Stimulated activated CD4-positive, alpha-beta T cell treated with anti-CD3 and anti-CD28 coated beads, TNF-alpha, amount 100 ng/mL, for 48 hours (primary cell): ENCODE measurements at regions not wholly inside any gene's neighbourhood (a gene's known extent, or its start where the extent isn't known, plus 50 kb on each side); places are given as distances from the start of the nearest gene placed in this dataset.
"Not testable (repeated sequence)": the region's sequence is repeated elsewhere in the genome, so short reads cannot be mapped to it uniquely, and the experiment has no call there.

Source experiments
- DNase-seq, 3 donors: peaks; one replicate each; pipeline ENCODE4 v3.0.0-alpha.2; 2020; ENCODE audit warnings: low read depth in 3 of 3

DNA sequence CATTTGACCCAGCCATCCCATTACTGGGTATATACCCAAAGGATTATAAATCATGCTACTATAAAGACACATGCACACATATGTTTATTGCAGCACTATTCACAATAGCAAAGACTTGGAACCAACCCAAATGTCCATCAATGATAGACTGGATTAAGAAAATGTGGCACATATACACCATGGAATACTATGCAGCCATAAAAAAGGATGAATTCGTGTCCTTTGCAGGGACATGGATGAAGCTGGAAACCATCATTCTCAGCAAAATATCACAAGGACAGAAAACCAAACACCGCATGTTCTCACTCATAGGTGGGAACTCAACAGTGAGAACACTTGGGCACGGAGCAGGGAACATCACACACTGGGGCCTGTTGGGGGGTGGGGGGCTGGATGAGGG is 290.0 kb upstream of the HNRNPA3 start:
- DNase-seq, result not testable (repeated sequence)

DNA sequence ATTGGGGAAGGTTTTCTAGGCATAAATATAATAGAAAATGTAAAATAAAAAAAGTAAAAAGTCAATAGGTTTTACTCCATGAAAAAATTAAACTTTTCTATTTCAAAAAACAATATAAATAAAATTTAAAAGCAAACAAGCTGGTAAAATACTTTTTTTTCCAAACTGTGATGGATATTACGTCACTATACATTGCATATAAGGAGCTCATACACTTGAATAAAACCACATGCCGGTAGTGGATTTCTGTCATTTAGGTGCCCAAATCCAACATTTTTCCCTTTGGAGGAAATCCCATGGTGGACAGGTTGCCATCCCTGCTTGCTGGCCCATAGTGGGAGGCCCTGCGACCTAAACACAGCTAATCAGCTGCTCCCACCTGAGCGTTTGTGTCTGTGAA is 289.4 kb upstream of the HNRNPA3 start:
- no peak for DNase-seq

DNA sequence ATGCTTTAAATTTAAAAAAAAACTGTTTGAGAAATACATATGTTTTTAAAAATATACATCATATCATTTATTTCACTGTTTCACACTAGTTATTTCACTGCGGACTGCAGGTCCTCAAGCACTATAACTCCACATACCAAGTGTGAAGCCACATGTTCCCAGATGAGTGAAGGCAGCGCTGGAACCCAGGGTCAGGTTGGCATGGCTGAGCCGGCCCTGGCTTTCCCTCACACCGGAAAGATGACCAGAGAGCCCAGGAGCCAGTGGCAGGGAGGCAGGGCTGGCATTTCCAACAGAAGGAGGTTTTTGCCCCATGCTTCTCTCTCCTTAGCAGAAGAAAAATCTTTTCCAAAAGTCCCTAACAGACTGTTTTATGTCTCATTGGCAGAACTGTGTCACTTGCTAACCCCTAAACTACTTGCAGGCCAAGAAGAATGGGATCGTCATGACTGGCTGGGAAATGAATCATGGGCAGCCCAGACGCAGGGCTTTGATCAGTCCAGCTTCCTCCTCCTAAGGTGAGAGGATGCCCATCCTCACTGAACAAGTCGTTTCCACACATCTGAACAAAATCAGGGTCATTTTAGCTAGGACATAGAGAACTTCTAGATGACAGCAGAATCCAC is 287.6 kb upstream of the HNRNPA3 start:
- no peak for DNase-seq

DNA sequence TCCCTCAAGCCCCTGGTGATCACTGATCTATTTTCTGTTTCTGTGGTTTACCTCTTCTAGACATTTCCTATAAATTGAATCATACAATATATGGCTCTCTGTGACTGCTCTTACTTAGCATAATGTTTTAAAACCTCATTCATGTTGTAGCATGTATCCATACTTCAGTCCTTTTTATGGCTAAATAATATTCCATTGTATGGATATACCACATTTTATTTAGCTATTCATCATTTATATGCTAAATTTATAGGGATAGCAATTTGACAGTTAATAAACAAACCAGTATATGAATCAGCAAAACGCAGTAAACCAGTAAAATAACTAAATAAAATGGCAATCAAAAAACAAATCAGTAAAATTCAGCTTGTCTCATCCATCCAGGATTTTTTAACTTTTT is 286.1 kb upstream of the HNRNPA3 start:
- no peak for DNase-seq

DNA sequence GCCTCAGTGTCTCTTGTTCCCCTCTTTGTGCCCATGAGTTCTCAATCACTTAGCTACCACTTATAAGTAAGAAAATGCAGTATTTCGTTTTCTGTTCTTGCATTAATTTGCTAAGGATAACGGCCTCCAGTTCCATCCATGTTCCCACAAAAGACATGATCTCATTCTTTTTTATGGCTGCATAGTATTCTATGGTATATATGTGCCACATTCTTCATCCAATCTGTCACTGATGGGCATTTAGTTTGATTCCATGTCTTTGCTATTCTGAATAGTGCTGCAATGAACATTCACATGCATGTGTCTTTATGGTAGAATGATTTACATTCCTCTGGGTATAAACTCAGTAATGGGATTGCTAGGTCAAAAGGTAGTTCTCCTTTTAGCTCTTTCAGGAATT is 283.2 kb upstream of the HNRNPA3 start:
- DNase-seq, result not testable (repeated sequence)

DNA sequence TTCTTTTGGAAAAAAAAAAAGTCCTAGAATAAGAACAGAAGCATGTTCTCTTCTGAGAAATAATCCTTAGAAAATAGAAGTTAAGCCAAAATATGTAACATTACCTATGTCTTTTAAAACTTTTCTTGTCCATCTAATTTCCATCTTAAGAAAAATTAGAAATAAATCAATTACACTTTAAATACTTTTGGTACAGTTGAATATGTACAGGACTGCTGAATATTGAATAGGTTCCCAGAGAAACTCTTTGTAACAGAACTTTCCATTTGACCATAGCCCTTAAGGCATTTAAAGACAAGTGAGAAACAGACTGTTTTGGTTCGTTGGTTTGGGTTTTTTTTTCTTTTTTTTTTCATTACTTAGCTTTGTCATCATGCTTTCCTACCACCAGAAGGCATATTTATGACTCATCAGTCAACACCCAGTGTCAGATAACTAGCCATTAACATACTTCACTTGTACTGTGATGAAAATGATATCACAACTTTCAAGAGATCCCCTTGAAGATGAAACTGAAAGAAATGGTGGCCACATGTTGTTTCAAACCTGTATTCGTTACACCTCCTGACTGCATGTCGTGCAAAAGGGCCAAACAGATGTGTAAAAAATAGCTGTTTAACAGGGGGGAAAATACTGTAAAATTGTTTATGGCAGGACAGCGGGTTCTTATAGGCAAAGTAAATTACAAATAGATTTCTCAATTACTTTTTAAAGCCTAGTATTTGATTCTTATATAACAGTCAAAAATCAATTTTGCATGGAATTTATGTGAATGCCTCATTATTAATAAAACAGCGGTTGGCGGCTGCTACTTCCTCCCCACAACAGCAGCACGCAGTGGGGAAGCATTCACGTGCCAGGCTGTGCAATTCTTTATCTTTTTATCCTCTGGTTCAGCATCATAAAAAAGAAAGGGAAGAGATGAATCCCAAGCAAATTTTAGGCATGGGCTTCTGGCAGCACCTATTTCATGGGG is 280.7 kb upstream of the HNRNPA3 start:
- DNase-seq, result peak in 1 of 3 donors; percentile 4

DNA sequence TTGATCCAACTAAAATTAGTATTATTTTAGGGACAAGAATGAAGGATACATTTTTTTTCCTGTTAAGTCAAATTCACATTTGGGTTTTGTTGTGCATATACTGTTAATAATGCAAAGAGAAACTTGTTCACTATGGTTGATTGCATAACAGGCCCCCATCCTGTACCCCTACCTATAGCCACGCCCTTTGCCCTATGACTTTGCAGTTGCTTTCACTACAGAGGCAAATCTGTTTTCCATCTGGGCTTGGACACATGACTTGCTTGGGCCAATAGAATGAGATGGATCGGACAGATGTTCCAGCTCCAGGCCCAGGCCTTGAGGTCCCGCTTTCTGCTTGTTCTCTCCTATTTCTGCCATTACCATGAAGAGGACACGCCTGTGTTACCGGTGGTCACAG is 278.5 kb upstream of the HNRNPA3 start:
- no peak for DNase-seq

DNA sequence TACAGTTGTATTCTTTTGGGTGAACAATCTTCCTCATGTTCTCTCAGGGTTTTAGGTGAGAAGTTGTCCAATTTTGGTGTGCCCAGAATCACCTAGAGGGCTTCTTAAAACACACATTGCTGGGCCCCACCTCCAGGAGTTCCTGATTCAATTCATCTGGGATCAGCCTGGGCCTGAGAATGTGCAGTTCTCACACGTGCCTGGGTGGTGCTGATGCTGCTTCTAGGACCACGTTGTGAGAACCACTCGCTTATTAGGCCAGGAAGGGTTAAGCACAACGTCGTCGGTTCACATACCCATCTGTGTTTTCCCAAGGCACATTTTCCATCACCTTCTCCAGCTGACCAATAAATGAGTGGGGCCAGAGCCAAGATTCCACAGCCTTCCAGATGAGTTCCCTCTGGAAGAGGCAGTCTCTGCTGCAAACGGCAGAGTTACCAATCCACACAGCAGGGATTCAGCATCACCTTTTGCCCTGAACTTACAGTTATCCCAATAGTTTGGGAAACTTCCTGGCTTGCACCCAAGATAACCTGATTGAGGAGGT is 277.7 kb upstream of the HNRNPA3 start:
- DNase-seq, result no peak

DNA sequence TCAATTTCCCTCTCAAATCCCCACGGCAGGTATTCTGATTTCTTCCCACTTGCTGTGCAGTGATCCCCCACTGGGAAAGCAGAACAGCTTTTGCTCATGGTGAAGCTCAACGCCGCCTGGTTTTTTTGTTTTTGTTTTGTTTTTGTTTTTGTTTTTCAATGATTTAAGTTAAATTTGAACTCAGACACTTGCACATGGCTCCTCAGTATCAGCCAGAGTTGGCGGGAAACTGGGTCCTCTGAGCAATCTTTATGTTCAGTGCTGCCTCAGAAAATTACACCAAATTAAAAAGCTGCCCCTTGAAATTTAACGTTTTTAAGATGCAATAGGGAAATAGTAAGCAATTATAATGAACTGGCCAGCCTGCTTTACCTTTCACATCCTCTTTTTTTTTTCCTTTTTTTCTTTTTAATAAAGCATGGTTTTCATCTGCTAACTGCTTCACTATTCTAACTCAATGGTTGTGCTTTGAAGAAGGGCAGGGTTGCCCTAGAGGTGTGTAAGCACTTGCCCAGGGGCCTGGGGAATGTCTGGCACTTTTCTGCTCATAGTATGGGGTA is 277.0 kb upstream of the HNRNPA3 start:
- no peak for DNase-seq

DNA sequence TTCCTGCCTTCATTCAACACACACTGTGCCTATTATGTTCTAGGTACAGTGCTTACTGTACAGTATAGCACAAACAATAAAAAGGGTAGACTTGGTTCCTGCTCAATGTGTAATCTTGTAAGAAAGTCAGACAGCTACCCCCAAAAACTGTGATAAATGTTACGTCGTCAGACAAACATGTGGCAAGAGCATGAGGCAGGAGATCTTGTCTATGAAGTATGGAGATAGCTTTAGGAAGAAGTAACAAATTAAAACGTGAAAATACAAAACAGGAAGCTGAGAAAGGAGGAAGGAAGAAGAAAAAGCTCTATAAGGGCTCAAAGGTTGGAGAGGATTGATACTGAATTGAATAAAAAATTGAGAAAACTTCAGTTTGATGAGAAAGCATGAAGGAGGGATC is 276.2 kb upstream of the HNRNPA3 start:
- DNase-seq, result no peak

DNA sequence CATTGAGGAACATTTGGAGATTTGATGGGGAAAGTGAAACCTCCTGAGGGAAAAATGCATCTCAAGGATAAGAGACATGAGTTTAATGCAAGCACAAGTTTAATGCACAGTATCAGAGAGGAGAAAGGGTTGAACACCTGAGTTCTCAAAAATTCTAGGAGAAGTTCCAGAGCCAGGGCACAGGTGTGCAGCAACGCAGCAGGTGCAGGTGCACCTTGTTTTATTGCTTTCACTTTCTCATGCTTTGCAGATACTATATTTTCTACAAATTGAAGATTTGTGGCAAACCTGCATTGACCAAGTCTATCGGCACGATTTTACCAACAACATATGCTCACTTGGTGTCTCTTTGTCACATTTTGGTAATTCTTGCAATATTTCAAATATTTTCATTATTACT is 267.6 kb upstream of the HNRNPA3 start:
- DNase-seq, result no peak

DNA sequence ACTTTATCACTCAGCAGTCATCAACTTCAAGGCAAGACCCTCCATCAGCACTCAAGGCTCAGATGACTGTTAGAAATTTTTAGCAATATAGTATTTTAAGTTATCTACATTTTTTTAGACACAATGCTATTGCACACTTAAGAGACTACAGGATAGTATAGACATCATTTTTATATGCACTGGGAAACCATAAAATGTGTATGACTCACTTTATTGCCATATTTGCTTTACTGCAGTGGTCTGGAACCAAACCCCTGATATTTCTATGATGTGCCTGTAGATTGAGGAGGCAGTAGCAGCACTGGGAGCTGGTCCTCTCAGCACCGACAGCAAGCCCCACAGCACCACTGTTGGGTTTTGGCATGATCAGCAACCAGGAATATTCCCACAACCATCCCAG is 264.8 kb upstream of the HNRNPA3 start:
- DNase-seq, result no peak

DNA sequence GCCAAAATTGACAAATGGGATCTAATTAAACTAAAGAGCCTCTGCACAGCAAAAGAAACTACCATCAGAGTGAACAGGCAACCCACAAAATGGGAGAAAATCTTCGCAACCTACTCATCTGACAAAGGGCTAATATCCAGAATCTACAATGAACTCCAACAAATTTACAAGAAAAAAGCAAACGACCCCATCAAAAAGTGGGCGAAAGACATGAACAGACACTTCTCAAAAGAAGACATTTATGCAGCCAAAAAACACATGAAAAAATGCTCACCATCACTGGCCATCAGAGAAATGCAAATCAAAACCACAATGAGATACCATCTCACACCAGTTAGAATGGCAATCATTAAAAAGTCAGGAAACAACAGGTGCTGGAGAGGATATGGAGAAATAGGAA is 261.4 kb upstream of the HNRNPA3 start:
- DNase-seq, result not testable (repeated sequence)

DNA sequence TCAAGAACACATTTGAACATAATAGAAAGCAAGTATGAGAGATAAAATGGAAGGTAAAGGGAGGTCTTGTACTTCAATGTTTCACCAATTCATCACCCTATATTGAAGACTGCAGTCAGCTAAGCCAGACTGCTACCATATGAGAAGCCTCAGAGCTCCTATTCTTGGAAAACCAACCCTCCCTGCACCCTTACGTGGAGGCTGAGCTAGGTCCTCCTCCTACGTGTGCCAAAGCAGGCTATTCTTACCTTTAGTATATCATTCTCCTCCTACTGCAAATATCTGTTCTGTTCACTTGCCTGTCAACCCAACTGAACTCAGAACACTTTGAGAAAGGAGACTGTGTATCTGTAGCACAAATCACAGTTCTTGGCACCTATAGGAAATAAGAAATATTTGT is 255.8 kb upstream of the HNRNPA3 start:
- no peak for DNase-seq

DNA sequence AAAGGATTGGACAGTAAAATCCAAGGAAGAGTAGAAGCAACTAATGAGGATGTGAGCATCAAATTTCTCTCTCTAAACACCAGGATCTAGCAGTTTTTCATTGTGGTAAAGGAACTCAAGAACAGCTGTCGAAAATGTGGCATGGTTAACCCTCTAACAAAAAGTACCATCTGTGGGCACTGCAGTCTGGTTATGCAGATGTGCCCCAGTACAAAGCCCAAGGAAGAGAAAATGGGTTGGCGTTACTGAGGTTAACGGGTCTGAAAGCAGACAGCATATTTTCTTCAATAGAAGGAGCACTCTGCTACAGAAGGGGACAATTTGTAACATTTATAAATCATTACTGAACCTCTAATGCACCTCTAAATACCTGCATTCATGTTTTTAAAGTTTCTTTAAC is 253.0 kb upstream of the HNRNPA3 start:
- DNase-seq, result no peak

DNA sequence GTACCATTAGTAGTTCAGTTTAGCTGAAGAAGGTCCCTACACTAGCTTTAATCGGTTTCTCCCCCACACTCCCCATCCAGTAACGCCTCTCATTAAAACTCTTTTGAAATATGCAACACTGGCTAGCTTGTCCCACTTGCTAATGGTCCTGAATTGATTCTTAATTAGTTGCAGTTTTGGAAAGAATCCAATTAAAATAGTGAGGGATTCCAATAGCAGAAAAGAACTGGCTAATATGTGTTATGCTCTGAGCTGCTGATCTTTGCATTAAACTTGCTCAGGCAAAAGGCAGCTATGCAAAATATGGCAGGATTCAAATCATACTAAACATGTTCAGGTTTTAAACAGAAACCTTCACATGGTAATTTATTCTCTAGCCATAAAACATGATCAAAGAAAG is 252.5 kb upstream of the HNRNPA3 start:
- DNase-seq, result no peak

DNA sequence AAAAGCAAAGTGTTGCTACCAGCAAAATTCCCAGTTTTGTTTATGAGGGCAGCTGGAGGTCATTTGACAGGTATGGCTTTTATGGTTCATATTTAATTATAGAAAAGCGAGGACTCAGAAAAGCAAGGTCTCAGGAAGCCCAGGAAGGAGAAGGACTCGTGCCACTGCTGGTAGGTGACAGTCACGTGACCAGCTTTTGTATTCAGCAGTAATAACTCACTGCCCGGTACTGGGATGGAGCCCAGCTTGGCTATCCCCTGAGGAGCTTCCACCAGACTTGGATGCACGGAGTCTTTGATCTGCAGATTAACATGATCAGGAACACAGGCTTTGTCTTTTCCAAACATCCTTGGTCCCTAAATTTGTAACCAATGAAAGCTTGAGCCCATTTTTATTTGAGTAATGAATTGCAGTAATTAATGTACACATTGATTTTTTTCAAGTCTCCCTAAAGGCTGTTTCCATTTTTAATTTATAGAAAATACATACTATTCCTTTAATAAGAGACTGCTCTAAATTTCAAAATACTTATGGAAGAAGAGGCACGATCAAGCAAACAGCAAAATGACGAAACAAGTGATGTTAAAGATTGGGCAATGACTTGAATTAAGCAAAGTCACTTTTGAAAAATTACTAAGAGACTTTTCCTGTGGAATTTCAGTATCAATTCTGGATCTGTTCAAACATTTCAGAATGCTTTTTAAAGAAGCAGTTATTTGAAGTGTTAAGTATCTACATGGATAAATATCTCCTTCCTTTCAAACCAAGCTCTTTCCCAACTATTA is 251.7 kb upstream of the HNRNPA3 start:
- DNase-seq, result no peak

DNA sequence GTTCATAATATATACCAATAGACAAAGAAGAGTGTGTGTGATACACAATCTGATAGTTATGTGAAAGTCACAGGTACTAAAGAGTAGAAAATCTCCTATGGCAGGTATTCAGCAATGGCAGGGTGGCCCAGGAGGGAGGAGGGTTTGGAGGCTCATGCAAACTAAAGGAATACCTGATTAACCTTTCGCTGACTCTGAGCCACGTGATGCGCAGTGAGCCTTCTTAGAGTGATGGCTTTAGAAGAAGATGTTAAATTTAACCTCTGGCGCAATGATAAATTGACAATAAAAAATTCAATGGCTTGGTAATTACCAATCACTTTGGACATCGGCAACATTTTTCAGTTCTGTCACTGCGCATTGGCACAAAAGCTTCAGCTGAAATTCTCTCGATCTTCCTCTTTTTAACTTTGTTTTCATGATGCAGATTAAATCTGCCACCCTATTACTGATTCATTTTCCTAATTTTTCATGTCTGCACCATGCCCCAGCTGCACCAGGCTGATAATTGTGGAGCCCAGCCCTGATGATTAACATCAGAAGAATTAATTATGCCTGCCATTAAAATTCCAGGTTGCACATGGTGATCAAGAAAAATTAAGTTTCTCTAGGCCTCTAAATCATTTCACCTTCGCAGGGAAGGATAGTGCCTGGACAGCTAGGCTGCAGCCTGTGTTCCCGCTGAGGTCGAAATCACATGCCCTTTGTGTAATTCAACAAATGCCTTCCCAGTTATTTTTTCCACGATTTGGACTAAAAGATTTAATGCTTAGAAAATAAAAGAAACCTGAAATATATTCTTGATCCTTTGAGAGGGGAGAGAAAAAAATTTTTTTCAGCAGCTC is 250.6 kb upstream of the HNRNPA3 start:
- no peak for DNase-seq

DNA sequence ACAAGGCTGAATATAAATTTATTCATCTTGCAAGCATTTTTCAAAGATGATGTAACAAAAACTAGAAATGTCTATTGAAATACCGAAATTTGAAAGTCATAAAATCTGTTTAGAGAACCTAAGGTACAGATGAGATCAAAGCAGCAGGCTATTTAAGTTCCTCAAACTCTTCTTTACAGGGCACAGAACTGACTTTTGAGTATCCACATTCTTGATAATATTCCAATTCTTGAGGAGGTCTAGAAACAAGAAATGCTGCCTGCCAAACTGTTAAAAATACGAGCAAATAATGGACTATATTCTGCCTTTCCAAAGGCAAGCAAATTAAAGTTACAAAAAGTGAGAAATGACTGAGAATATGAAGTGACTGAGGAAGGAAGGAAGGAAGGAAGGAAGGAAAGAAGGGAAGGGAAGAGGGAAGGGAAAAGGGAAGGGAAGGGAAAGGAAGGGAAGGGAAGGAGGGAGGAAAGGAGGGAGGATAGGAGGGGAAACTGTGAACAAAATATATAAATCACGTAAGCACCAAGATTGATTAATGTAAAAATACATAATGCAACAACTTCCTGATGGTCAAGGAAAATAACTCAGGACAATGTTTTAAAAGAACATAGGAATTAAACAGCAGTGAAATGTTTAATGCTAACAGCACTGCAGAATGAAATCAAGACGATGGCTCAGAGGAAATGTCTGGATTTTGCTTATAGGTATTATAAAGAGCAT is 248.9 kb upstream of the HNRNPA3 start:
- no peak for DNase-seq

DNA sequence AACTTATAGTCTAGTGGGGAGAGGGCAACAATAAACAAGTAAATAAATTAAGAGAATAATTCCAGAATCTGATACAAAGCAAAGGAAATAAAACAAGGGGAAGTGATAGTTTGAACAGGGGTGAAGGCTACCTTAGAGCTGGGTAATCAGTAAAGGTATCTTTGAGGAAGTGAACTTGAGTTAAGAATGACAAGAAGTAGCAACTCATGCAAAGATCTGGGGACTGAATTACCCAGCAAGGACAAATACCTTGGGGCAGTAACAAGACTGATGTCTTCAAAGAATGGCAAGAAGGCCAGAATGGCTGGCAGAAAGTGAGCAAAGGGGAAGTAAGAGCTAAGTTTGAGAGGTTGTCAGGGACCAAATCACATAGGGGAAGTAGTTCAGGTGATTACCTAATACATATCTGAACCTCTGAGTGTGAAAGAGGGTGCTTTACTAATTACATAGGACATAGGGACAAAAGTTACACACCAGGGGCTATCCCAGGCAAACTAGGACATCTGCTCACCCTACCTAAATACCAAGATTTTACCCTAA is 244.6 kb upstream of the HNRNPA3 start:
- no peak for DNase-seq
